ENCODE measurements at regions not wholly inside any gene's neighbourhood (a gene's known extent, or its start where the extent isn't known, plus 50 kb on each side); places are given as distances from the start of the nearest gene placed in this dataset.
A peak's percentile ranks its signal among the peaks of the same experiment; 100 is the strongest.

DNA sequence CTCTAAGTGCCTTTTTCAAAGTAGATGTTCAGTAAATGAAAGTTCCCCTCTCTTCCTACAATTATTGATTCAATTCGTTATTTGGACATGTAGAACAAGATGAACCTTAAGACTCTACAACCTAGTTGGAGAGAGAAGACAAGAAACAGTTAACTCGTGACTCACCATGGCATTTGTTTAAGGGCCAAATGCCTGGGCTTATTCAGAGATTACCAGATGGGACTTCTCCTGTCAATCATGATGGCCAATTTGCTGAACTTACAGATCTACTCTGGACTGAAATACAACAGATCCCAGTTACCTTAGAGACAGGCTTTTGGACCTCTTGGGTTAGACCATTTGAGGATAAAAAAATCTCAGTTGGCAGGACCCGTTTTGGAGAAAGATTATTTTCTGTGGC, 93.5 kb downstream of the C1orf94 start:
- DNase-seq = no peak

DNA sequence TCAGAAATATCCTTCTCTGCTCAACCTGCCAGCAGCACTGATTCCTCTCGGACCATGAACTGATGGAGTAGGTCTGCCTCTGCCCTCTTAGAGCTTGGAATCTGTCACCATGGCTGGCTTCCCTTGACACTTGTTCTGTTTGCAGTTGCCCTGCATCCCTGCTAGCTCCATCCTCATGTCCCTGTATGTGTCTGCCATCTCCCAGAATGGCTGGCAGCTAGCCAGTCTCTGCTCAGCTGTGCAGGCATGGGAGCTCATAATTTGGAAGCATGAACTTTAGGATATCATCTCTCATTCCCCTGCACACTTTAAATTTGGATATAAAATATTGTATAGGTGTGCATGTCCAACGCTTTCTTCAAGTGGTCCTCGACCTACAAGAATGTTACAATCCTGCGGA, 95.4 kb downstream of the C1orf94 start:
- no peak for DNase-seq

DNA sequence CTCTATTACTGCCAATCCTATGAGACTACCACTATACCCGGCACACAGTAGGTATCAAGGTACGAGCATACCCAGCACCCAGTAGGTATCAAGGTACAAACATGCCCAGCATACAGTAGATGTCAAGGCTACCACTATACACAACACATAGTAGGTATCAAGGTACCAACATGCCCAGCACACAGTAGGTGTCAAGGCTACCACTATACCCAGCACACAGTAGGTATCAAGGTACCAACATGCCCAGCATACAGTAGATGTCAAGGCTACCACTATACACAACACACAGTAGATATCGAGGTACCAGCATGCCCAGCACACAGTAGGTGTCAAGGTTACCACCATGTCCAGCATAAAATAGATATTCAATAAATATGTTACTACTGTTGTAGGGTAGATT, 98.4 kb downstream of the C1orf94 start:
- DNase-seq = no peak

DNA sequence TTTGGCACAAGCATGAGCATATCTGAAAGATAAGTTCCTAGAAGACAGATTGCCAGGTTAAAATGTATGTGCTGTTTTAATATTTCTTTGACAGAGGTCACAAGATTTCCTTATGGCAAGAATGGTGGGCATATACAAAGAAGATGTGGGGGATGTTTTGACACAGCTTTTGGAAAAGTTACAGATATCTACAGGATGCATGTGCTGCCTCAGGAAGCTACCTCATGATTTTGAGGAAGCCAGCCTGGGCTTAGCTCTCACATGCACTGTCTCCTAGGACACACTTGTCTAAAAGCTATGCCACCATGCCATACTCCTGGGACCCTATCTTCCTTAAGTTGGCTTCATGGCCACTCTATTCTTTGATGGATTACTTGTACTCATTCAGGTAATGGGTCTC, 99.9 kb downstream of the C1orf94 start:
- no peak for DNase-seq

DNA sequence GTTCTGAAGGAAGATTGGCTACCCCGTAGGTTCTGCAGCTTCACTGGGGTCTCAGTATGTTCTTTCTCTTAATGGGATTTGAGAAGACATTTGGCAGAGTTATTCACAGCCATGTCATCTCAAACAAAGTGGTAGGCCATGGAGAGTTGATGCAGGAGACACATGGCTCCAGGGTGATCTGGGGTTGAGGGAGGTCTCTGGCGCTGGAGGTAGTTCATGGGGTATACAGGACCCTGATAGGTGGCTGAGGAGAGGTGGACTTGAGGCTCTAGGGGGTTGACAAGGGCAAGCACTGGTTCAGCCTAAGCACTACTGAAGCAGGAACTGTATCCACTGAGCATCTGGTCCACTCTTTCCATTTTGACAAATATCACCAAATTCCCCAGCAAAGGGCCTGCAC, 100.4 kb downstream of the C1orf94 start:
- DNase-seq = no peak

DNA sequence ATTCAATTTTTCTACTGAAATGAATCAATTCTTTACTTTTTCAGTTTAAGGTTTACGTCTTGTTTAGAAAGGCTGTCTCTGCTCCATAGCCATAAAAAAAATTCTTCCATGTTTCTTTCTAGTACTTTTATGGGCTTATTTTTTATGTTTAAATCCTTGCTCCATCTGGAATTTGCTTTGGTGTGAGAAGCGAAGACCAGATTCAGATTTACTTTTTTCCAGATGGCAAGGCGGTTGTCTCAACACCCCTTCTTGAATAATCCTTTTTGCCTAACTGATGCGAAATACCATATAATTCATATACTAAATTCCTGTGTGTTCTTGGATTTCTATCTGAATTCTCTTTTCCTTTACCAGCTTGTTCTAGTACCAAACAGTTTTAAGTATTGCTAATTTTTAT, 101.5 kb downstream of the C1orf94 start:
- DNase-seq = no peak

DNA sequence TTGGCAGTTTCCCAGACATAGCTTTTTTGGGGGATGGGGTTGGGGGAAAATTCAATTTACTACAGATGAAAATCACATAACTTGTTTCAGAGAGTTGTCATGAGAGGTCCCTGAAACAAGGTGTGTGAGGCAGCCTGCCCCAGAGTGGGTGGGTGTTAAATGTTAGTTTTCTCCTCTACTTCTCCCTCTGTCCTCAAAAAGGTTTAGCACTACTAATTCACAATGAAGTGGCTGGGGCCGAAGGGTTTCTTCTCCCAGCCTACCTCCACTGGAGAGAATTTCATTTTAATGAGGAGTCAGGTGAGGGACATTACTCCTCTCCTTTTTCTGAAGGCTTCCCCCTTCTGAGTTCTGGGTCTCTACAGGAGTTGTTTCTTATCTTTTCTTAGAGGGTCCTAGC, 103.3 kb downstream of the C1orf94 start:
- DNase-seq = no peak

DNA sequence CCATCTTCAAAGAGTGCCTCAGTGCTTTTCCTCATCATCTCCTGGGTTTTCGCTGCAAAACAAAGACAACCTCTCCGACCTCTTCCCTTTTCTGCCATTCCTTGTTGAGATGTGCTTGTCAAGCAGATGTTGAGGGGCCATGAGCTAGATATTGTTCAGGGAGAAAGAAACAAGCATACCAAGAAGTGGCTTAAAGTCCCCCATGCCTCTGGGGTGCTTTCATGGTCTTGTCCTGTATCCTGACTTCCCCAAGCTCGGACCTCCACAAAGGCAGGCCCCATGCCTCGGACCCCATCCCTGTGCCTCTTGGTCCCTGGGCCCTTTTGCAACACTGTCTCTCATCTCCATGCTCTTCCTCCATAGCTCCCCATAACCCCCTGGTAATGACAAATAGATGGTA, 103.8 kb downstream of the C1orf94 start:
- no peak for DNase-seq

DNA sequence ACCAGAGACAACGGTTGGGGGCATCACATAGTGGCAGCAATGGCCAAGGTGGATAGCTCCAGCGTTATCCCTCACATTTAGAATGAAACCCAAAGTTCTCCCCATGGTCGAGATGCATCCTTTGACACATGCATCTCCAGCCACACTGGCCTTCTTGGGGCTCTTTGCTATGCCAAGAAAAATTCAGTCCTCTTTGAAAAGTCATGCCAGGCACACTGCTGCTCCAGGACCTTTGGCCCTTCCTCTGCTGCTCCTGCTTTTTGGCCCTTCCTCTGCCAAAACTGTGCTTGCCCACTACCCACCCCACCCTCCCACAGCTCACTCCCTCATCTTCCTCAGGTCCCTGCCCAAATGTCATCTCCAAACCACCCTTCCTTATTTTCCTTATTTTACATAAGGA, 106.4 kb downstream of the C1orf94 start:
- DNase-seq = no peak

DNA sequence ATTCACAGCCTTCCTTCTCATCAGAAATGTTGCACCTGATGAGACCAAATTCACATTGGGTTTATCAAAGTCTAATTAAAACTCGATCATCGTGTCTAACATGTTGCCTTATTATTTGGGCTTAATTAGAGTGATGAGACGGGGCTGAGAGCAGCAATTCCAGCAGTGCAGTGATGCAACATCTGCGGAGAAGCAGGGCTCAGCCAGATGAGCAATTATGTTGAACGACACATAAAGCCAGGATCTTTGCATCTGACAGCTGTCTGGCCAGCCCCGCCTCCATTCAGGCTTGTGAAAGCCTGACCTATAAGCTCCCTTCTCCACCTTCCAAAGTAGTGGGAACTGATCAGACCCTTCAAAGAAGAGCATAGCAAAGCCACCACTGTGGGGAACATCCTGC, 109.8 kb downstream of the C1orf94 start:
- peak; percentile 2 for DNase-seq

DNA sequence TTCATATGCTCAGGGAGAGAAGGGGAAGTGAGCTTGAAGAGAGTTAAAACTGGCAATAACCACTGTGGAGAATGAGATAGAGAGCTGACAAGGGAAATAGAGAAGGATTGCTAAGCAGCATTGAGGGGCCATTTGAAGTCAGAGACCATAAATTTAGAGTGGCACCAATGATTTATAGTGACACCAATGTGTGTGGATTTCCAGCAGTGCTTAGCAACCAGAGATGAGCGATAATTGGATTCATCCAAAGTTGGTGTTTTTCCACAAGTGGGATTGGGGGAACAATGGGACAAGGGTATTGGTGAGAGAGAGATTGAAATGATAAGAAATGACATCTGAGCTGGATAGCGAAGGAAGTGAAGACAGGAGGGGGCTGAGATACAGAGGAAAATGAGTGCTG, 114.1 kb downstream of the C1orf94 start:
- DNase-seq = peak; percentile 37

DNA sequence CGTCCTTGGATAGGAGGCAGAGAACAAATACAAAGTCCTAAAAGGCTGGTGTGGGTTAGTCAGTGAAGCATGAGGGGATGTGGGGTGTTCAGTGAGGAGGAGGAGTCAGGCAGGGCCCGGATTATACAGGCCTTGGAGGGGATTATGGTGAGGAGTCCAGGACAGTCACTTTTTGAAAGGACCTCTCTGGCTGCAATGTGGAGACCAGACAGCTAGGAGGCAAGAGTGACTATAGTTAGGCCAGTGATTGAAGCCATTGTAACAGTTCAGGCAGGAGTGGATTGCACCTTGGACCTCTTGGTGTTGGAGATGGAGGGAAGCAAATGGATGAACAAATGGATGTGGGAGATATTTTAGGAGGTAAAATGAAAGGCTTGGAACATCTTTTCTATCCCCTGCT, 115.8 kb downstream of the C1orf94 start:
- no peak for DNase-seq

DNA sequence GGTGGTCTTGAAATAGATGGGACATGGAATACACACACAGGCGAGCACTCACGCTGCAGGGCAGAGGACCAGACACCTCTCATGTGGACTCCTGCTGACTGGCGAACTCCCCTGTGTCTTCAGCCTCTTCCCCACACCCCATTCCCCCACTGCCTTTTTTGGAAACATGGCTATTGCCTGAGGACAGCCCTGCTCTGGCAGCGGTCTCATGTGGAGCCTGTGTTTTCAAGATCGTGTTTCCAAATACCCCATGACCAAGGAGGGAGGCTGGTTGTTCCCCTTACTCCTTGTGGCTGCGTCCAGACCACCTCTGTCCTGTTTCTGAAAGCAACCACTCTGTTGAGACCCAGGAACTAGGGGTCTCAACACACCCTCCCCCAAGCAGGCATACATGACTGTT, 119.4 kb downstream of the C1orf94 start:
- no peak for DNase-seq

DNA sequence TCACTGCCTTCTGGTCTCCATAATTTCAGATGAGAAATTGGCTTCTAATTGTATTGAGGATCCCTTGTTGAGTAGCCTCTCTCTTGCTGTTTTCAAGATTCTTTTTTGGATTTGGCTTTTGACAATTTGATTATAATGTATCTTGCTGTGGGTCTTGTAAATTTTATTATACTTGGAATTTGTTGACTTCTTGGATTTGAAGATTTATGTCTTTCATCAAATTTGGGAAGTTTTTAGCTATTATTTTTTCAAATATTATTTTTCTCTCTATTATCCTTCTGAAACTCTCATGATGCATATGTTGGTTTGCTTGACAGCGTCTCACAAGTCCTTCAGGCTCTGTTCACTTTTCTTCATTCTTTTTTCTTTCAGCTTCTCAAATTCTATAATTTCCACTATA, 126.1 kb downstream of the C1orf94 start:
- DNase-seq = no peak

DNA sequence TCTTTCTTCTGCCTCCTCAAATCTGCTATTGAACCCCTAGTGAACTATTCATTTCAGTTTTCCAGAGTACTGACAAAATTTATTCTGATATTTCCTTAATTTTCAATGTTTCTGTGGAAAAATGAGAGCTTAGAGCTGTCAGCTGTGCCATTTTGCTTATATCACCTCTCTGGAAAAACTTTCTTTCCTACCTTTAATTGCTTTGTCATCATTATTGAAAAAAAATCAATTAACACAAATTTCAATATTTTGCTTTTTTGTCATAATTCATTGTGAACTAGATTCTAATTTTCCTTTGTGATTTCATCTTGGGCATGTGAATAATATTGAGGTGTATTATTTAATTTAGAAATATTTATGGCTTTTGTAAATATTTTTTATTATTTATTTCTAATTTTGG, 126.5 kb downstream of the C1orf94 start:
- no peak for DNase-seq

DNA sequence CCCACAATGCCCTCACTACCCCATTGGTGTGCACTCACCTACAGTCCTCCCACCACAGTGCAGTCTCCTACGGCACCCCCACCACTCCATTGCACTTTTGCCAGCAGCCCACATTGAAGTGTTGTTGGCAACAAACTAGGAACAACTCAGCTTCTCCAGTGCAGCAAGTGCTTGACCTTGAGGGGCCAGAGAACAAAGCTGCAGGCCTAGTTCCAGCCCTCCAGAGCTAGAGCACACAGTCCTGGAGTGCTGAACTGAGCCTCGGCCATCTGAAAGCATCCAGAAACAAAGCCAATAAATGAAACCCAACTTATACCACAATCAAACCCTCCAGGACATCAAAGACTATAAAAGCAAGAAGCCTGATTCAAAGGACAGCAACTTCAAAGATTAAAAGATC, 129.9 kb downstream of the C1orf94 start:
- no peak for DNase-seq

DNA sequence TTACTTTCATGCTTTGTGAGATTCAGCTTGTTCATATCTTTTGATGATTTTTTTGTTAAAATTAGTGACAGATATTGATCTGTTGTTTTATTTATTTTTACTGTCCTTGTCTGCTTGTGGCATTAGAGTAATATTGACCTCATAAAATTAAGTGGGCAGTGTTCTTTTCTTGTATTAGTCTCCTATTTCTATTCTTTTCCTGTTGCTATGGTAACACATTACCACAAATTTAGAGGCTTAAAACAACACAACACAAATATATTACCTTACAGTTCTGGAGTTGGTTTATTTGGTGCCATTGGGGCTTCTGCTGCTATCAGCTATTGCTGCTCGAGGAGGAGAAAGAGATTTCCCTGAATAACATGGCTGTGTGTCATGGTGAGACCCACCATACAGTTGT, 135.7 kb downstream of the C1orf94 start:
- no peak for DNase-seq

DNA sequence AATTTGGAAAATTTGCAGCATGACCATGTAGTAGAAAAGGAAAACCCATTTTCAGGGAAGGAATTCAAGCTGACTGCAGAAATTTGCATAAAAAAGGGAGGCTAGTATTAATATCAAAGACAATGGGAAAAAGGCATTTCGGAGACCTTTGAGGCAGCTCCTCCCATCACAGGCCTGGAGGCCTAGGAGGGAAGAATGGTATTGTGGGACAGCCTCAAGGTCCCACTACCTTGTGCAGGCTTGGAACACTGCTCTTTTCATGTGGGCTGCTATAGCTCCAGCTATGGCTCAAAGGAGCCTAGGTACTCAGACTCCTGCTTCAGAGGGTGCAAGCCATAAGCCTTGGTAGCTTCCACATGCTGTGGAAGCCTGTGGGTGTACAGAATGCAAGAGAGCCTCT, 139.3 kb downstream of the C1orf94 start:
- DNase-seq = no peak

DNA sequence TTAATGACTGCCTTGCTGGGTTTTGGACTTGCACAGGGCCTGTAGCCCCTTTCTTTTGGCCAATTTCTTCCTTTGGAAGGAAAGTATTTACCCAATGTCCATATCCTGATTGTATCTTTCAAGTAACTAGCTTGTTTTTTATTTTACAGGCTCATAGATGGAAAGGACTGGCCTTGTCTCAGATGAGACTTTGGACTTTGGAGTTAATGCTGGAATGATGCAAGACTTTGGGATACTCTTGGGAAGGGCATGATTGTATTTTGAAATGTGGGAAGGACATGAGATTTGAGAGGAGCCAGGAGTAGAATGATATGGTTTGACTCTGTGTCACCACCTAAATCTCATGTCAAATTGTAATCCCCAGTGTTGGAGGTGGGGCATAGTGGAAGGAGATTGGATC, 140.1 kb downstream of the C1orf94 start:
- no peak for DNase-seq

DNA sequence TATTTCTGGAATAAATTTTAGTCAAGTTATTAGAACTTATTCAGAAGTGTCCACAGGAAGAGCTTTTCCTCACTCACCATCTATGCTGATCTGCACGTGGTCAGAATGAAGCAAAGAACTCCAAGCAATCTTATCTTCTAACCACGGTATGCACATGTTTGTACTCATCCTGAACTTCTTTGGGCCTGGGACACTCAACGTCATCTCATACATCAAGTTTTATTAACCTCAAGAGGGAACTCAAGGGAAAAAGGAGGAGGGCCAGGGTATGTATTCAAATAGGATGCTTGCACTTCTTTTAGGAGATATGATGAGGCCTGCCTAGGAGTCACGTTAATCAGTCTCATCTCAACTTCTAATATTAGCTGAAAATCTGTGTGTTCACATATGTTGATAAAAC, 142.5 kb downstream of the C1orf94 start:
- DNase-seq = no peak

DNA sequence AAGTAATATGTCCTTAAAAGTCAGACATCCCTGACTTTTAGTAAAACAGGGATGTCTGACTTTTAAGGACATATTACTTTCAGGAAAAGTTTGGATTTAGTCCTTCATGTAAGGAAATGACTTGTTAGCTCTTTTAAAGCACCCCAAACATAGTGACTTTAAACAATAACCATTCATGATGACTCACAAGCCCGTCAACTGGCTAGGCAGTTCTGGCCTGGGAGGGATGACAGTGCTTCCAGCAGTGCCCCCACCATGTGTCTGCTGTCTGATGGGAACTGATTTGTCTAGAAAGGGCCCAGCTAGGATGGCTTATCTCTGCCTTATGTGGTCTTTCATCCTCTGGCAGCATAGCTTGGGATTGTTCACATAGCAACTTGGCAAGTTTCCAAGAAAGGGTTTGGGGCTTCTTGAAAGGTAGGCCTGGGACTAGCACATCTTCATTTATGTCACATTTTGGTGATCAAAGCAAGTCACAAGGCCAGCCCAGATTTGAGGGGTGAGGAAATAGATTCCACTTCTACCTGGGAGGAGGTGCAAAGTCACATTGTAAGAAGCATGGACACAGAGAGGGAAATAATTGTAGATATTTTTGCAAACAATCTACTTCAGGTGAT, 143.5 kb downstream of the C1orf94 start:
- DNase-seq = no peak

DNA sequence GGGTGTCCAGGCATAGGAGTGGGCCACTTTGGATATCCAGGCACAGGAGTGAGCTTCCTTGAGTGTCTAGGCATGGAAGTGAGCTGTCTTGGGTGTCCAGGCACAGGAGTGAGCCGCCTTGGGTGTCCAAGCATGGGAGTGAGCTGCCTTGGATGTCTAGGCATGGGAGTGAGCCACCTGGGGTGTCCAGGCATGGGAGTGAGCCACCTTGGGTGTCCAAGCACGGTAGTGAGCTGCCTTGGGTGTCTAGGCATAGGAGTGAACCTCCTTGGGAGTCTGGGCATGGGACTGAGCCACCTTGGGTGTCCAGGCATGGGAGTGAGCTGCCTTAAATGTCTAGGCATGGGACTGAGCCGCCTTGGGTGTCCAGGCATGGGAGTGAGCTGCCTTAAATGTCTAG, 146.3 kb downstream of the C1orf94 start:
- no peak for DNase-seq

DNA sequence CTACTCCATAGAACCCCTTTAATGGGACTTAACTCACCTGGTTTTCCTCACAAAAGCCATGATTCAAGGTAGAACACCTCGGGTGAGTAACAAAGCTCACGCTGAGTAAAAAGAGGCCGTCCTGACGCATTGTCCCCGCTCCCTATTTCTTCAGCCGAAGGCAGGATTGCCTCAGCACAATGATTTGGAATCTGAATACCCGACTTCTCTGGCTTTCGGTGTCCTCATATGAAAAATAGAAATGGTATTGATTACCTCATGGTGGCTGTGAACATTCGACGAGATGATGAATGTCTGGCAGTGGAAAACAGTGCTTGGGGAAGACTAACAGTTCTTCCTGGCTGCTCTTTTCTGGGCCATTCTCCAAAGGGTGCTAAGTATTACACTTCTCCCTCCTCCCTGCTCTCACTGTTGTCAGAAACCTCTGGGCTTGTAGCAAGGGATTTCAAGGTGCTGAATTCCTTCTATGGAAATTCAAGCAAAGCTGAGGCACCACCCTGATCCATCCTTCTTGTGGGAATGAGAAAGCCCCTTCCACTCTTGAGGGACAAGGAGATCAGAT, 148.3 kb downstream of the C1orf94 start:
- no peak for DNase-seq

DNA sequence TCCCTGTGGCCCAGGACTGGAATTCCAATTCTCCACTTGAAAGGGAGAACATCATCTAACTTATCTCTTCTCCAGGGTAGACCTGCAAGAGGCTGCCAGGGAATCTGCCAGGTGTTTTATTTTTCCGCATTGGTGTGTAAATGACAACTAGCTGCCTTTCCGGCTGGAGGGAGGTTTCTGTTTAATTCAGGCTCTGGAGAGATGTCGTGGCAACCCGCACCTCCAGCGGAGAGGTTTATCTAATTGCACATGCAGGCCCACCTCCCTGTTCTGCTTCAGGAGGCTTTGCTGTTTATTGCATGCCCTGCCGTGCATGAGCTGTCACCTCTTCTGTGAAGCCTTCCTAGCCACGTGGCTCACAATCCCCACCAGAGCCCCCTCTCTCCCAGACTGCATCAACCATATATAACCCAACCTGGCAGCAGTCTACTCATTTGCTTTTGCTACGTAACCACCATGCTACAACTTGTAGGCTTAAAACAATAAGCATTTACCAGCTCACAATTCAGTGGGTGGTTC, 151.6 kb downstream of the C1orf94 start:
- no peak for DNase-seq

DNA sequence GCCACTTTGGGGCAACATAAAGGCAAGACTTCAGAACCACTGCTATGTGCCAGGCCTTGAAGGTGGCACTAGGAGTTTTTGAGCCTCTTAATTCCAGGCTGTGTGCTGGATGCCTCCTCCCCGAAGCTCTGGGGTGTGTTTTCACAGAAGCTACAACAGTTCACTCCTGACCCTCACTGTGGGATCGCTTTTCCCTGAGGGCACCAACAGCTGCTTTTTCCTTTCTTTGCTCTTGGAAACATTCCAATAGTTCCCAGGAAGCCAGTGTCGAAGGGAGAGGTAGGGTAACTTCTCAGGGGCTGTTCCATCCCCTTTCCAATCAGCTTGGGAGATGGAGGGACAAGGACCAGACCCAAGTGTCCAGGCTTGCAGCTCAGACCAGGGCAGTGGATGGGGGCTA, 153.4 kb downstream of the C1orf94 start:
- DNase-seq = no peak

Measured in NCI-H2227 treated with DMSO at 0.1 percent for 48 hours (cell line).